22Rv1 (cell line): ENCODE measurements at regions not wholly inside any gene's neighbourhood (a gene's known extent, or its start where the extent isn't known, plus 50 kb on each side); places are given as distances from the start of the nearest gene placed in this dataset.

Experiments
- H3K27ac ChIP-seq: fragments of 450-650 bp; 2 replicates; pipeline ENCODE4 v1.5.1; 2017
- ZFX ChIP-seq: fragments of 450-650 bp; IDR thresholded peaks from 2 replicates; pipeline ENCODE4 v1.6.1; 2017; ENCODE audit warnings: antibody characterized with exemption, borderline replicate concordance
- TF ChIP-seq, protein P1 (sequence below): fragments of 450-650 bp; IDR thresholded peaks from 2 replicates; pipeline ENCODE4 v1.5.1; 2017; ENCODE audit warnings: mild to moderate bottlenecking

DNA sequence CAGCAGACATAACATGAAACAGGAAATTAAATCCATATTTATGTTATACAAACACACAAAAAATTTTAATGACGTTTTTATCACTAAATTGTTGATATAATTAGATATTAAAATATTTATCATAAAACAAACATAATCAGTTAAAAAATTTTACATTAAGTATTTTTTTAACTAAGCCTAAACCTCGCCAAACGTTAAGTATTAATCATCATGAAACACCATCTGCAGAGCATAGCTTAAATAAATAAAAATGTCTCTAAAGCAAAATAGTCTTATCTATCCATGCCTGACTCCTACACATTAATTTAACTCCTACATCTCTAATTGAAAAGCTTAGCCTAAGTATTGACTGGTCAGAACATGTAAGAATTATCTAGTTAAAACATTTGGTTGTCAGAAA, 271.6 kb upstream of the RND3 start:
- TF ChIP-seq ZFX, result no peak
- TF ChIP-seq, protein P1, sequence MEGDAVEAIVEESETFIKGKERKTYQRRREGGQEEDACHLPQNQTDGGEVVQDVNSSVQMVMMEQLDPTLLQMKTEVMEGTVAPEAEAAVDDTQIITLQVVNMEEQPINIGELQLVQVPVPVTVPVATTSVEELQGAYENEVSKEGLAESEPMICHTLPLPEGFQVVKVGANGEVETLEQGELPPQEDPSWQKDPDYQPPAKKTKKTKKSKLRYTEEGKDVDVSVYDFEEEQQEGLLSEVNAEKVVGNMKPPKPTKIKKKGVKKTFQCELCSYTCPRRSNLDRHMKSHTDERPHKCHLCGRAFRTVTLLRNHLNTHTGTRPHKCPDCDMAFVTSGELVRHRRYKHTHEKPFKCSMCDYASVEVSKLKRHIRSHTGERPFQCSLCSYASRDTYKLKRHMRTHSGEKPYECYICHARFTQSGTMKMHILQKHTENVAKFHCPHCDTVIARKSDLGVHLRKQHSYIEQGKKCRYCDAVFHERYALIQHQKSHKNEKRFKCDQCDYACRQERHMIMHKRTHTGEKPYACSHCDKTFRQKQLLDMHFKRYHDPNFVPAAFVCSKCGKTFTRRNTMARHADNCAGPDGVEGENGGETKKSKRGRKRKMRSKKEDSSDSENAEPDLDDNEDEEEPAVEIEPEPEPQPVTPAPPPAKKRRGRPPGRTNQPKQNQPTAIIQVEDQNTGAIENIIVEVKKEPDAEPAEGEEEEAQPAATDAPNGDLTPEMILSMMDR, result no peak

DNA sequence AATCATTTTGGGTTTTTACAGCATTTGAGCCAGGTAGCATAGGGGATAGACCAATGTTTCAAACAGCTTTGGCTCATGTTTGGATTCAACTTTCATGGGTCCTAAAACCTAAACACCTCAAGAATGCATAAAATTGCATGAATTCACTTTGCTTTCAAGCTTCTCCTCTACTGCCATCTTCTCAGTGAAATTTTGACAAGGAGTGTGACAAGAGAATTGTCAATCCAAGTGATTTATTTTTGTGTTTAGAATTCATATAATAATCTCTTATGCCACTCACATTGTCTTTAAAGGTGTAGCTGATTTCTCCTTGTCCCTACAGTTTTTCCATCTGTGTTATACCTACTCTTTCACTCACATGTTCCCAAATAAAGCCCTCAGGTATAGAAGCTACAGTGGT, 264.8 kb upstream of the RND3 start:
- H3K27ac ChIP-seq, result no peak overlapping the region
- TF ChIP-seq, protein P1, result no peak
- no peak for TF ChIP-seq ZFX

More for the DNA sequence above, 271.6 kb upstream of the RND3 start:
- no peak overlapping the region for H3K27ac ChIP-seq

DNA sequence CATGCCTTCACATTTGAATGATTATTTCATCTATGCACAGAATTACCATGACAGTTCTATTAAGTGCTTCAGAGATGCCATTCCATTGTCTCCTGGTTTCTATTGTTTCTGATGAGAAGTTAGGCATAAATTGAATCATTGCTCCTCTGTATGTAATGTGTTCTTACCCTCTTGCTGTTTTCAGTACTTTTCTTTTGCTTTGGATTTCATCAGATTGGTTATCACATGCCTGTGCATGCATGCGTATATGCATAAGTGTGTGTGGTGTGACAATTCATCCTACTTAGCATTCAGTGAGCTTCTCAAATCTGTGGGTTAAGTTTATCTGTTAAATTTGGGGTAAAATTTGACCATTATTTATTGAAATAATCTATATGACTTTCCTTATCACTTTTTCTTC, 263.3 kb upstream of the RND3 start:
- H3K27ac ChIP-seq, result no peak overlapping the region

DNA sequence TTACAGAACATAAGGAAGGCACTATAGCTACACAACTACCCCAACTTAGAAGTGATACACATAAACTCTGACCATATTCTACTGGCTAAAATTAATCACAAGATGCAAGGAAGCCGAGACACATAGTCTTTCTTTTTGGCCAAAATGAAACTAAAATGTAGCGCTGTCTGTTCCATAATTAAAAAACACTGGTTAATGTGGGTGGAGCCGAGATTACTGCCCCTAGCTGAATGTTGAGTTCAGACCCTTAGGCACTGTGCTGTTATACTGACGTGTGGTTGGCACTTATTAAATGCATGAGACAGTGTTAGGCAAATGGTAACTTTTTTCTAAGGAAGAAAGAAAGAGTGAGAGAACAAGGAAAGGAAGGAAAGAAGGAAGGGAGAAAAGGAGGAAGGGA, 254.6 kb upstream of the RND3 start:
- TF ChIP-seq, protein P1, result no peak
- no peak for TF ChIP-seq ZFX
- no peak overlapping the region for H3K27ac ChIP-seq

More for the DNA sequence above, 263.3 kb upstream of the RND3 start:
- TF ChIP-seq, protein P1, result no peak
- no peak for TF ChIP-seq ZFX

DNA sequence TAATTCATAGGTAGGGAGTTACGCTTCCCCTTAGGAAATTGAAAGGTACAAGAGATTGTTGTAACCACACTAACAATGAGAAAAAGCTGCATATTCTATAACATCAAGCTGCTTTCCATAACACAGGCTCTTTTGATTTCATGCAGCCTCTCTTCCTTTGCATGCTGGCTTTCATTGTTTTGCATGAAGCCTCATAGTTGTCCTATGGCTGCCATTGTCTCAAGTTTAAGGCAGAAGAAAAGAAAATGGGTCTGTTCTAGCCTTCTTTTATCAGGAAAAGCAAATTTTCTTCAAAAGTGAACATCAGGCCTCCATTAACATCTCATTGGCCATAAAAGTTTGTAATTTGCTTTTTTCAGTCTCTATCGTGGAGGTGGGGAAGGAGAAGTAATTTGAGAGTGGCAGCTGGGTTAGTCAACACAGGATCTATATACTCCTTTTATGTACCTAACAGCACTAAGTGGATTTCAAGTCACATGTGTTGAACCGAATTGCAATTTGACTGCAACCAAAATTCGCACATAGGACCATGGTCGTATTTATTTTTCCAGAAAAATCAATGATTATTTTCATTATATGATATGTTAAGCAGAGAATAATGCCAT, 248.5 kb upstream of the RND3 start:
- TF ChIP-seq, protein P1, result no peak
- no peak for TF ChIP-seq ZFX
- H3K27ac ChIP-seq, result no peak overlapping the region

DNA sequence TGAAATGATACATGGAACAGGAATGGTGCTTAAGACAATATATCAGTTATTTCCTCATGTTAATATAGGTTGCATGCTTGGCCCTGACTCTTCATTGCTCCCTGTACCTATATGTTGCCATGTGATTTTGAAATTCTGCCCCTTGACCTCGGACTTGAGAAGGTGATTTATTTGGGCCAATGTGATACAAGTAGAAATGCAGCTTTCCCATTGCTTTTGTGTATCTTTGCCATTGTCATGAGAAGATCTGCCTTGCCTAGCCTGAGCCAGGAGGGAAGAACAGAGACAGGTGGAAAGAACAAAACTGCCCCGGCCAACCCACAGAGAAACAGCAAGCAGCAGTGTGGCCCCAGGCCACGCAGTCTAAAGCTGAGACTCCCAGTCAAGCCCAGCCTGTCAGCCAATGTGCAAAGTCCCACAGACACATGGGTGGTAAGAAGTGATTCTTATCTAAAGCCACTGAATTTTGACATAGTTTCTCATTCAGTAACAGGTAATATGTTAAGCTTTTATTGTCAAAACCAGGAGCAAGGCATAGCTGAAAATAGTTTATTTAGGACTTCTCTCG, 245.7 kb upstream of the RND3 start:
- no peak for TF ChIP-seq ZFX
- TF ChIP-seq, protein P1, result no peak
- H3K27ac ChIP-seq, result no peak overlapping the region

DNA sequence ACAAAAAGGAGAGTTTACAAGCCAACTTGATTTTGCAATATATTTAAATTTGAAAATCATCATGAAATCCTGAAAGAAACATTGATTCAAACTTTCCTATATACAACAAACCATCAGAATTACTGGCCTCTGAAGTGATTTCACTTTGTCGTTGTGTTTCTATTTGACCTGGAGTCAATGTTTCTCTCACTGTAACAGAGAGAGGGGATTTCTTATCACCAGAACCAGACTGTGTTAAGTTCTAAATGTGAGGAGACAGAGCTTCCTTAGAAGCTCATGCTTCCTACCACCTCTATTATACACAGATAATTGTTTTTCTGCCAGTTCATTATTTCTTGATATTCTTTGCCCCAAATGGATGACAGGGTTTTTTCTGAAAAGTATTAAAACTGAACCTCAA, 245.0 kb upstream of the RND3 start:
- no peak overlapping the region for H3K27ac ChIP-seq
- TF ChIP-seq, protein P1, result no peak
- no peak for TF ChIP-seq ZFX
